Left cardiac atrium (tissue), 4 donors: ENCODE measurements at regions not wholly inside any gene's neighbourhood (a gene's known extent, or its start where the extent isn't known, plus 50 kb on each side); places are given as distances from the start of the nearest gene placed in this dataset.
"Not testable (repeated sequence)": the region's sequence is repeated elsewhere in the genome, so short reads cannot be mapped to it uniquely, and the experiment has no call there.

ENCODE experiments used
- ATAC-seq, 2 donors: fragments of 200-7000 bp; cut with Tn5 transposase; one replicate each; pipeline ENCODE4 v1.9.1; 2020; ENCODE audit warnings: mild to moderate bottlenecking in 2 of 2, moderate library complexity in 2 of 2
- DNase-seq: peaks from one replicate; pipeline ENCODE4 v3.0.0-alpha.2; 2020
- intact Hi-C, 2 donors: fragments of 100-400 bp; cut with DNase I; formaldehyde crosslinking; loops; one replicate each; pipeline versions ENCODE4 v1.14.1 to v1.15.1; 2022 to 2023
- donor health status: DM: no; HTN: yes; CAD: no.
- donor health status: DM: no; HTN: yes; CAD: no; lungs with severe emphysema.
- donor health status: DM: yes; HTN: yes; CAD: no.
- donor health status: Dilated cardiomyopathy.

GRCh38 chr15:20376872-20377271 is 164.7 kb downstream of the GOLGA6L6 start:
- ATAC-seq (no peak), DNase-seq (no peak)
- intact Hi-C loops = no loop called here

- intact Hi-C loops = not testable (repeated sequence)
Measured at GRCh38 chr15:20372416-20372815, 169.2 kb downstream of the GOLGA6L6 start.

GRCh38 chr15:20369500-20369899 is 172.1 kb downstream of the GOLGA6L6 start:
- ATAC-seq (no peak), DNase-seq (no peak)
- intact Hi-C loops = no loop called here

More at GRCh38 chr15:20372416-20372815, 169.2 kb downstream of the GOLGA6L6 start:
- not testable (repeated sequence) for DNase-seq
- ATAC-seq = peak in 1 of 2 donors; percentile 25

- ATAC-seq = no peak
- no peak for DNase-seq
- intact Hi-C loops = no loop called here
Measured at GRCh38 chr15:20368974-20369373, 172.6 kb downstream of the GOLGA6L6 start.

DNA sequence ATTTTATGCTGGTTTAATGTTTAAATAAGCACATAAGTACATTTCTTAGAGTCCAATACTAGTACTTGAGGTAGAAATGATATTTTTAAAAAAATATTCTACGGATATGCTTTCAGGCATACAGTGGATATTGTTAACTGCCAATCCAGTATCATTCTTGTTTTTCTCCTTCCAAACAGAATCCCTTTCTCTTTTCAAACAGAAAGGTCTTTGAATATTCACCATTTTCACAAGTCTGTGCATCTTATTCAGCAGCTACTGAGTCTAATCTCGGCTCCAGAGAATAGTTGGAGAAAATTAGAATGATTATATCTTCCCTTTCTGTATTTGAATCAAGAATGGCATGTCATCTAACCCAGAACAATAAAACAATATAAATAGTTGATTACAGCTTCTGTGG is 174.5 kb downstream of the GOLGA6L6 start:
- DNase-seq (no peak), ATAC-seq (no peak)
- intact Hi-C loops = loop anchor here in 1 of 2 donors (2.0 kb wide), 1 partner anchor 18 kb away; no protein-coding TSS in a partner anchor

DNA sequence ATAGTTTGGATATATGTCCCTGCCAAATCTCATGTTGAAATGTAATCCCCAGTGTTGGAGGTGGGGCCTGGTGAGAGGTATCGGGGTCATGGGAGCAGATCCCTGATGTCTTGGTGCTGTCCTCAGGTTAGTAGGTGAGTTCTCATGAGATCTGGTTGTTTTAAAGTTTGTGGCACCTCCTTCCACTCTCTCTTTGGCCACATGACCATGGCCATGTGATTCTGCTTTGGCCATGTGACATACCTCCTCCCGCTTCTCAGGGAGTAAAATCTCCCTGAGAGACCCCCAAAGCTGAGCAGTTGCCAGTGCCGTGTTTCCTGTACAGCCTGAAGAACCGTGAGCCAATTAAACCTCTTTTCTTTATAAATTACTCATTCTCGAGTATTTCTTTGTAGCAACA is 178.0 kb downstream of the GOLGA6L6 start:
- intact Hi-C loops, ATAC-seq, DNase-seq: not testable (repeated sequence)

GRCh38 chr15:20361091-20361490 is 180.5 kb downstream of the GOLGA6L6 start:
- ATAC-seq = no peak
- DNase-seq = no peak
- intact Hi-C loops = no loop called here

- DNase-seq (no peak), ATAC-seq (no peak)
- intact Hi-C loops = no loop called here
Measured at GRCh38 chr15:20358779-20359414, 182.7 kb downstream of the GOLGA6L6 start.

- intact Hi-C loops = no loop called here
- peak; percentile 32 for DNase-seq
Measured at GRCh38 chr15:20358066-20358778, 183.4 kb downstream of the GOLGA6L6 start.

GRCh38 chr15:20357481-20358065 is 184.0 kb downstream of the GOLGA6L6 start:
- peak; percentile 26 for DNase-seq
- peak in 1 of 2 donors; percentile 6 for ATAC-seq
- intact Hi-C loops = no loop called here

More at GRCh38 chr15:20358066-20358778, 183.4 kb downstream of the GOLGA6L6 start:
- peak in 1 of 2 donors; percentile 13 for ATAC-seq

GRCh38 chr15:20356911-20357480 is 184.6 kb downstream of the GOLGA6L6 start:
- intact Hi-C loops = no loop called here
- ATAC-seq = peak in 1 of 2 donors; percentile 30
- peak; percentile 21 for DNase-seq

DNA sequence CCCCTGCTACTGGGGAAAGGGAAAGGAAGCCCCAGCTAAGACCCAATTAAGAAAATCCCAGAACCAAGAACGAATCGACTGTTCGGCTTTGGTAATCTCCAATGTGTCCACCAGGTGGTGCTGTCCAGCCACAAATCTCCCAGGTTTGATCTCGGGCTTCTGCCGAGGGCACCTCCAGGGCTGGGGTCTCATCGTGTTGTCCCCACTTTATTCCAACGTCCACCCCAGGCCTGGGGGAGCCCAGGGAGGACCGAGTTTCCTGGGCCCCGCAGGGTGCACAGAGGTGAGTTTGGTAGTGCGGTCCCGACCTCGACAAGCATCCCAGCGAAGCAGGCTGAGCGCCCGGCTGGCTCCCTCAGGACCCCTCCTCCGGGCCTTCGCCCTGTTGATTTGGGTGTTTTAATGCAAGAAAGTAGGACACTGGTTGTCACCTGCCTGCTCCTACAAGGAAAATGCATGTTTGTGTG is 185.1 kb downstream of the GOLGA6L6 start:
- intact Hi-C loops = no loop called here
- peak; percentile 28 to 42 for ATAC-seq
- DNase-seq = peak; percentile 61

GRCh38 chr15:20355256-20355868 is 186.2 kb downstream of the GOLGA6L6 start:
- peak; percentile 22 for DNase-seq
- intact Hi-C loops = no loop called here
- ATAC-seq = no peak

GRCh38 chr15:20354884-20355223 is 186.7 kb downstream of the GOLGA6L6 start:
- intact Hi-C loops, ATAC-seq, DNase-seq: not testable (repeated sequence)

DNA sequence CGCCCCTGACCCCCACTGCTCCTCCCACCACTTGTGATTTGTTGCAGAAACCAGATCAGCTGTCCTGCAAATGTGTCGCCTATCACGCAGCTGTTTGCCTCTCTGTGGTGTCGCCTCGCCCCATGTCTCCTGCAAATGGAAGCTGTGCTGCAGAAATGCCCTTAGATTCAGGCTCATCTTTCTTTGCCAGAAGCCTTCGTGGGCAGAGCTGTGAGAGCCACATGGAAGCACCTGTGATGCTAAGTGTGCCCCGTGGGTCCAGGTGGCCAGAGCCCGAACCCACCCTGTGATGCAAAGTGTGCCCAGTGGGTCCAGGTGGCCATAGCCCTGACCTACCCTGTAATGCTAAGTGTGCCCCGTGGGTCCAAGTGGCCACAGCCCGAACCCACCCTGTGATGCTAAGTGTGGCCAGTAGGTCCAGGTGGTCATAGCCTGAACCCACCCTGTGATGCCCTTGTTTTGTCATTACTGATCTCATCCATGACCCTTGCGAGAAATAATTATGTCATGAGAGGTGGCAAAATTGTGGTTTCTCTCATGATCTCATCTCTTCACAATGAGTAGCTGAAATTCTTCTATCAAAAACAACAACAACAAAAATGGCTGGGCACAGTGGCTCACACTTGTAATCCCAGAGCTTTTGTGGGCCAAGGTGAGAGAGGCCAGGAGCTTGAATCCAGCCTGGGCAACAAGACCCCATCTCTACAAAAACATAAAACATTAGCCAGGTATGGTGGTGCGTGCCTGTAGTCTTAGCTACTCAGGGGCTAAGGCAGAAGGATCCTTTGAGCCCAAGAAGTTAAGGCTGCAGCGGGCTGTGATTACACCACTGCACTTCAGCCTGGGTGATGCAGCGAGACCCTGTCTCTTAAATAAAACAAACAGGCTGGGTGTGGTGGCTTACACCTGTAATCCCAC is 187.4 kb downstream of the GOLGA6L6 start:
- intact Hi-C loops = no loop called here
- ATAC-seq = no peak
- peak; percentile 17 for DNase-seq

- DNase-seq (no peak), ATAC-seq (no peak)
- intact Hi-C loops = no loop called here
Measured at GRCh38 chr15:20352241-20353200, 189.1 kb downstream of the GOLGA6L6 start.

DNA sequence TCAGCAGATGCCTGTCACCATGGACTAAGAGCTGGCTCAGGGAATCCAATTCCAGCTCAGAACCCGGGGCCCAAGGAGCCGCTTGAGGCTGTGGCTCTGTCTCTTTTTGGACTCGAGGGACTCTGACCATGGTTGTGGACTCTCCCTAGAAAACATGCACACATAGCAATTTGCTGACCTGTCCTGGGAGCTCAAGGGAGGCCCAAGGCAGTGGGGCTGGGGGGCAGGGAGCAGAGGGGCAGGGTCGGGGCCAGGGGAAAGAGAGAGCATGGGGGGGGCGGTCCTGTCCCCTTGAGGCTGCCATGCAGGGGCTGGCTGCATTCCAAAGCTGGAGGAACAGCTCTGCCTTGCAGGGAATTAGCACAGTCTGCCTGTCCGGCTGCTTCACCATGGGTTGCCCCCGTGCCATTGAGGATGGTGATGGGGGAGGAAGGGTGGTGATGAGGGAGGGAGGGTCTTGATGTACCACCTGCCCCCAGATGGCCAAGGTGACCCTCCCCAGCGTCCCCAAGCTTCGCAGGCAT is 190.1 kb downstream of the GOLGA6L6 start:
- intact Hi-C loops = no loop called here
- no peak for ATAC-seq
- DNase-seq = peak; percentile 43
